KBM-7 (cell line): ENCODE measurements at regions not wholly inside any gene's neighbourhood (a gene's known extent, or its start where the extent isn't known, plus 50 kb on each side); places are given as distances from the start of the nearest gene placed in this dataset.
"Not testable (repeated sequence)": the region's sequence is repeated elsewhere in the genome, so short reads cannot be mapped to it uniquely, and the experiment has no call there.

Experiments used
- DNase-seq: peaks from one replicate; pipeline ENCODE4 v3.0.0-alpha.2; 2015
- in situ Hi-C: fragments of 300-500 bp; cut with MboI; formaldehyde crosslinking; loops from 2 replicates; pipeline ENCODE4 v1.14.3; 2020; ENCODE audit warnings: low sequenced_read_pairs, low pct_unique_long_range_greater_than_20kb, mixed read lengths

GRCh38 chr22:25493794-25494193 lies 70.7 kb upstream of the GRK3 start:
- in situ Hi-C loops: no loop called here

GRCh38 chr22:25494774-25495173 lies 69.7 kb upstream of the GRK3 start:
- peak; percentile 40 for DNase-seq
- in situ Hi-C loops: no loop called here

More at GRCh38 chr22:25493794-25494193, 70.7 kb upstream of the GRK3 start:
- no peak for DNase-seq

- DNase-seq: no peak
- in situ Hi-C loops: no loop called here
These were observed 69.2 kb upstream of the GRK3 start for GRCh38 chr22:25495285-25495684.

- no peak for DNase-seq
- in situ Hi-C loops: no loop called here
These were observed 67.9 kb upstream of the GRK3 start for GRCh38 chr22:25496396-25497064.

GRCh38 chr22:25497181-25497641 lies 67.3 kb upstream of the GRK3 start:
- in situ Hi-C loops: no loop called here
- DNase-seq: no peak

GRCh38 chr22:25497716-25498115 lies 66.8 kb upstream of the GRK3 start:
- DNase-seq: no peak
- in situ Hi-C loops: no loop called here

- in situ Hi-C loops, DNase-seq: not testable (repeated sequence)
These were observed 63.8 kb upstream of the GRK3 start for GRCh38 chr22:25500671-25501070.

GRCh38 chr22:25504017-25504416 lies 60.5 kb upstream of the GRK3 start:
- DNase-seq, in situ Hi-C loops: not testable (repeated sequence)

GRCh38 chr22:25508161-25508560 lies 56.3 kb upstream of the GRK3 start:
- DNase-seq: no peak
- in situ Hi-C loops: no loop called here

GRCh38 chr22:25508761-25509321 lies 55.6 kb upstream of the GRK3 start:
- no peak for DNase-seq
- in situ Hi-C loops: no loop called here

GRCh38 chr22:25509374-25509791 lies 55.1 kb upstream of the GRK3 start:
- in situ Hi-C loops: no loop called here
- DNase-seq: no peak

- no peak for DNase-seq
- in situ Hi-C loops: no loop called here
These were observed 53.6 kb upstream of the GRK3 start for GRCh38 chr22:25510876-25511275.

GRCh38 chr22:25511725-25512124 lies 52.8 kb upstream of the GRK3 start:
- no peak for DNase-seq
- in situ Hi-C loops: no loop called here

- DNase-seq: no peak
- in situ Hi-C loops: no loop called here
These were observed 49.9 kb upstream of the GRK3 start for GRCh38 chr22:25514436-25515180.
